ENCODE measurements at regions not wholly inside any gene's neighbourhood (a gene's known extent, or its start where the extent isn't known, plus 50 kb on each side); places are given as distances from the start of the nearest gene placed in this dataset.
"Not testable (repeated sequence)": the region's sequence is repeated elsewhere in the genome, so short reads cannot be mapped to it uniquely, and the experiment has no call there.

- H3K9ac ChIP-seq (ENCODE audit: insufficient read depth in 1 of 2, low read length in 2 of 2): no peak overlapping the region
- no peak for ATAC-seq (ENCODE audit: insufficient read depth, low FRiP score)
- H3K36me3 ChIP-seq (ENCODE audit: control insufficient read depth in 4 of 4, insufficient read depth in 4 of 4, low read length in 4 of 4): no peaks in the 10 kb centered on the region
- no CpG with 5 or more reads among the region's 4 CpGs for WGBS, 2 donors
- DNase-seq: no peak
- H3K4me1 ChIP-seq (ENCODE audit: control insufficient read depth in 5 of 5, insufficient read depth in 5 of 5, low read length in 5 of 5): no peaks in the 10 kb centered on the region
- no peaks in the 10 kb centered on the region for H3K9me3 ChIP-seq (ENCODE audit: control insufficient read depth in 4 of 4, insufficient read depth in 3 of 4, low read length in 3 of 4)
- no peak overlapping the region for H3K4me3 ChIP-seq
- no peak for TF ChIP-seq CTCF (IDR thresholded peaks at IDR 0.05; ENCODE audit: control extremely low read depth, extremely low read depth)
- H3K27ac ChIP-seq (ENCODE audit: low read depth in 1 of 2, low read length in 1 of 2): no peak overlapping the region
- H3K27me3 ChIP-seq (ENCODE audit: control insufficient read depth in 3 of 3, insufficient read depth in 3 of 3, low read length in 2 of 3): no peaks in the 10 kb centered on the region
Measured at GRCh38 chr3:193165431-193166120, 75.4 kb upstream of the PLAAT1 start.

- TF ChIP-seq CTCF (IDR thresholded peaks at IDR 0.05; ENCODE audit: control extremely low read depth, extremely low read depth): no peak
- DNase-seq: no peak
- H3K27ac ChIP-seq (ENCODE audit: low read depth in 1 of 2, low read length in 1 of 2): no peak overlapping the region
- H3K9ac ChIP-seq (ENCODE audit: insufficient read depth in 1 of 2, low read length in 2 of 2): no peak overlapping the region
- ATAC-seq (ENCODE audit: insufficient read depth, low FRiP score): no peak
- H3K4me1 ChIP-seq (ENCODE audit: control insufficient read depth in 5 of 5, insufficient read depth in 5 of 5, low read length in 5 of 5): no peaks in the 10 kb centered on the region
- H3K36me3 ChIP-seq (ENCODE audit: control insufficient read depth in 4 of 4, insufficient read depth in 4 of 4, low read length in 4 of 4): no peaks in the 10 kb centered on the region
- H3K27me3 ChIP-seq (ENCODE audit: control insufficient read depth in 3 of 3, insufficient read depth in 3 of 3, low read length in 2 of 3): no peaks in the 10 kb centered on the region
- H3K4me3 ChIP-seq: no peak overlapping the region
- H3K9me3 ChIP-seq (ENCODE audit: control insufficient read depth in 4 of 4, insufficient read depth in 3 of 4, low read length in 3 of 4): no peaks in the 10 kb centered on the region
- WGBS, 2 donors: 50 to 63% methylated on average over 3 of the region's 3 CpGs
Measured at GRCh38 chr3:193168931-193169330, 72.1 kb upstream of the PLAAT1 start.

- ATAC-seq (ENCODE audit: insufficient read depth, low FRiP score) (peak; percentile 66), DNase-seq (no peak)
- Histone ChIP-seq H3K9ac (ENCODE audit: insufficient read depth in 1 of 2, low read length in 2 of 2) (no peak overlapping the region), H3K36me3 (ENCODE audit: control insufficient read depth in 4 of 4, insufficient read depth in 4 of 4, low read length in 4 of 4) (no peaks in the 10 kb centered on the region), H3K4me3 (no peak overlapping the region), H3K27ac (ENCODE audit: low read depth in 1 of 2, low read length in 1 of 2) (no peak overlapping the region), H3K4me1 (ENCODE audit: control insufficient read depth in 5 of 5, insufficient read depth in 5 of 5, low read length in 5 of 5) (no peaks in the 10 kb centered on the region), H3K9me3 (ENCODE audit: control insufficient read depth in 4 of 4, insufficient read depth in 3 of 4, low read length in 3 of 4) (no peaks in the 10 kb centered on the region), H3K27me3 (ENCODE audit: control insufficient read depth in 3 of 3, insufficient read depth in 3 of 3, low read length in 2 of 3) (no peaks in the 10 kb centered on the region)
- 84% methylated on average over 1 of the region's 1 CpG for WGBS, 2 donors
- TF ChIP-seq CTCF (IDR thresholded peaks at IDR 0.05; ENCODE audit: control extremely low read depth, extremely low read depth): no peak
Measured at GRCh38 chr3:193174140-193174539, 66.9 kb upstream of the PLAAT1 start.

GRCh38 chr3:193179332-193180012 is 61.5 kb upstream of the PLAAT1 start:
- not testable (repeated sequence) for H3K27ac ChIP-seq (ENCODE audit: low read depth in 1 of 2, low read length in 1 of 2); H3K4me1 ChIP-seq (ENCODE audit: control insufficient read depth in 5 of 5, insufficient read depth in 5 of 5, low read length in 5 of 5); H3K36me3 ChIP-seq (ENCODE audit: control insufficient read depth in 4 of 4, insufficient read depth in 4 of 4, low read length in 4 of 4); H3K4me3 ChIP-seq; H3K27me3 ChIP-seq (ENCODE audit: control insufficient read depth in 3 of 3, insufficient read depth in 3 of 3, low read length in 2 of 3); DNase-seq; H3K9me3 ChIP-seq (ENCODE audit: control insufficient read depth in 4 of 4, insufficient read depth in 3 of 4, low read length in 3 of 4); ATAC-seq (ENCODE audit: insufficient read depth, low FRiP score); H3K9ac ChIP-seq (ENCODE audit: insufficient read depth in 1 of 2, low read length in 2 of 2)
- whole genome bisulfite sequencing, 2 donors: 80 to 81% methylated on average over 8 of the region's 8 CpGs
